ENCODE measurements at regions not wholly inside any gene's neighbourhood (a gene's known extent, or its start where the extent isn't known, plus 50 kb on each side); places are given as distances from the start of the nearest gene placed in this dataset.

DNA sequence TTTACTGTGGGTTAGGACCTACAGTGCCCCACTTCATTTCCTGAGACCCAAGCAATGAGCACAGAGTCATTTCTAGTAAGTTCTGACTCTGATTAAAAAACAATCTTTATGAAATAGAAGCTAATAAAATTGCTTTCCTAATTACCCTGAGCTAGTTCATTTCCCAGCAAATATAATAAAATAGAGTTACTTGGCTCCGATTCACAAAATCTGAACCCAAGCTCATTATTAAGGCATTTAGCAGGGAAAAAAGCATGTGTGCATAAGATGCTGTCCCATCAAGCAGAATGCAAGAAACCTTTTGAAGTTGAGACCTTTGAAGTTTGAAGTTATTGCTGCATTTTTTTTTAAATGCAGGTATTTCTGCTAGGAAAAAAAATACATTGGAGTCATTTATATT lies 629.1 kb downstream of the BCL11A start:
- no peak for TF ChIP-seq EP300 (IDR thresholded peaks at IDR 0.05)
- TF ChIP-seq, protein P1, sequence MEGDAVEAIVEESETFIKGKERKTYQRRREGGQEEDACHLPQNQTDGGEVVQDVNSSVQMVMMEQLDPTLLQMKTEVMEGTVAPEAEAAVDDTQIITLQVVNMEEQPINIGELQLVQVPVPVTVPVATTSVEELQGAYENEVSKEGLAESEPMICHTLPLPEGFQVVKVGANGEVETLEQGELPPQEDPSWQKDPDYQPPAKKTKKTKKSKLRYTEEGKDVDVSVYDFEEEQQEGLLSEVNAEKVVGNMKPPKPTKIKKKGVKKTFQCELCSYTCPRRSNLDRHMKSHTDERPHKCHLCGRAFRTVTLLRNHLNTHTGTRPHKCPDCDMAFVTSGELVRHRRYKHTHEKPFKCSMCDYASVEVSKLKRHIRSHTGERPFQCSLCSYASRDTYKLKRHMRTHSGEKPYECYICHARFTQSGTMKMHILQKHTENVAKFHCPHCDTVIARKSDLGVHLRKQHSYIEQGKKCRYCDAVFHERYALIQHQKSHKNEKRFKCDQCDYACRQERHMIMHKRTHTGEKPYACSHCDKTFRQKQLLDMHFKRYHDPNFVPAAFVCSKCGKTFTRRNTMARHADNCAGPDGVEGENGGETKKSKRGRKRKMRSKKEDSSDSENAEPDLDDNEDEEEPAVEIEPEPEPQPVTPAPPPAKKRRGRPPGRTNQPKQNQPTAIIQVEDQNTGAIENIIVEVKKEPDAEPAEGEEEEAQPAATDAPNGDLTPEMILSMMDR (IDR thresholded peaks at IDR 0.05): no peak
